ENCODE measurements at regions not wholly inside any gene's neighbourhood (a gene's known extent, or its start where the extent isn't known, plus 50 kb on each side); places are given as distances from the start of the nearest gene placed in this dataset.

GRCh38 chr3:72380193-72380592 is 468.1 kb downstream of the SHQ1 start:
- no peak for TF ChIP-seq POLR2A (IDR thresholded peaks at IDR 0.05; ENCODE audit: extremely low read depth, insufficient read length)
- no peak for TF ChIP-seq MYC (IDR thresholded peaks at IDR 0.05; ENCODE audit: low read depth, low read length)
- no peak for TF ChIP-seq MAX (IDR thresholded peaks at IDR 0.05; ENCODE audit: low read depth, low read length)
- TF ChIP-seq CTCF (IDR thresholded peaks at IDR 0.05; ENCODE audit: low read depth, low read length) = no peak
- no peak overlapping the region for H3K4me3 ChIP-seq (ENCODE audit: low read depth, low read length)
- DNase-seq (ENCODE audit: low read depth) = no peak

GRCh38 chr3:72379500-72380187 is 468.6 kb downstream of the SHQ1 start:
- no peak overlapping the region for H3K4me3 ChIP-seq (ENCODE audit: low read depth, low read length)
- TF ChIP-seq MYC (IDR thresholded peaks at IDR 0.05; ENCODE audit: low read depth, low read length) (no peak), MAX (IDR thresholded peaks at IDR 0.05; ENCODE audit: low read depth, low read length) (no peak), POLR2A (IDR thresholded peaks at IDR 0.05; ENCODE audit: extremely low read depth, insufficient read length) (no peak), CTCF (IDR thresholded peaks at IDR 0.05; ENCODE audit: low read depth, low read length) (no peak)
- DNase-seq (ENCODE audit: low read depth) = peak; percentile 53

- no peak for TF ChIP-seq MYC (IDR thresholded peaks at IDR 0.05; ENCODE audit: low read depth, low read length)
- no peak for TF ChIP-seq MAX (IDR thresholded peaks at IDR 0.05; ENCODE audit: low read depth, low read length)
- DNase-seq (ENCODE audit: low read depth) = no peak
- H3K4me3 ChIP-seq (ENCODE audit: low read depth, low read length) = no peak overlapping the region
Observed at GRCh38 chr3:72378287-72378686, 470.0 kb downstream of the SHQ1 start.

- TF ChIP-seq CTCF (IDR thresholded peaks at IDR 0.05; ENCODE audit: low read depth, low read length) (no peak), MAX (IDR thresholded peaks at IDR 0.05; ENCODE audit: low read depth, low read length) (0 out of 2 replicates have a peak, but pooled peaks have one; percentile 10)
- DNase-seq (ENCODE audit: low read depth) = peak; percentile 77
- no peak overlapping the region for H3K4me3 ChIP-seq (ENCODE audit: low read depth, low read length)
Observed at GRCh38 chr3:72376956-72377710, 471.1 kb downstream of the SHQ1 start.

- no peak overlapping the region for H3K4me3 ChIP-seq (ENCODE audit: low read depth, low read length)
- DNase-seq (ENCODE audit: low read depth) = peak; percentile 75
- no peak for TF ChIP-seq CTCF (IDR thresholded peaks at IDR 0.05; ENCODE audit: low read depth, low read length)
- TF ChIP-seq POLR2A (IDR thresholded peaks at IDR 0.05; ENCODE audit: extremely low read depth, insufficient read length) = no peak
- TF ChIP-seq MAX (IDR thresholded peaks at IDR 0.05; ENCODE audit: low read depth, low read length) = no peak
- TF ChIP-seq MYC (IDR thresholded peaks at IDR 0.05; ENCODE audit: low read depth, low read length) = no peak
Observed at GRCh38 chr3:72375237-72376076, 472.8 kb downstream of the SHQ1 start.
